Glutamatergic neuron (in vitro differentiated cells): ENCODE measurements at regions not wholly inside any gene's neighbourhood (a gene's known extent, or its start where the extent isn't known, plus 50 kb on each side); places are given as distances from the start of the nearest gene placed in this dataset.
"Not testable (repeated sequence)": the region's sequence is repeated elsewhere in the genome, so short reads cannot be mapped to it uniquely, and the experiment has no call there.

Source experiments
- DNase-seq: peaks from one replicate; pipeline ENCODE4 v3.0.0; 2022
- H3K27ac Mint-ChIP-seq: one replicate; pipeline ENCODE4 v1.8.0; 2020; ENCODE audit warnings: mild to moderate bottlenecking, mixed read lengths, inconsistent platforms; ENCODE audit not compliant: unreplicated experiment
- H3K27me3 Mint-ChIP-seq: one replicate; pipeline ENCODE4 v1.8.0; 2020; ENCODE audit warnings: mild to moderate bottlenecking, moderate library complexity, mixed read lengths, inconsistent platforms; ENCODE audit not compliant: unreplicated experiment
- H3K36me3 Mint-ChIP-seq: one replicate; pipeline ENCODE4 v1.8.0; 2020; ENCODE audit warnings: mild to moderate bottlenecking, mixed read lengths, inconsistent platforms; ENCODE audit not compliant: unreplicated experiment
- H3K4me1 Mint-ChIP-seq: one replicate; pipeline ENCODE4 v1.8.0; 2020; ENCODE audit warnings: mild to moderate bottlenecking, low read depth, mixed read lengths, inconsistent platforms; ENCODE audit not compliant: unreplicated experiment
- H3K4me3 Mint-ChIP-seq: one replicate; pipeline ENCODE4 v1.8.0; 2020; ENCODE audit warnings: mild to moderate bottlenecking, mixed read lengths, inconsistent platforms; ENCODE audit not compliant: unreplicated experiment
- H3K9me3 Mint-ChIP-seq: one replicate; pipeline ENCODE4 v1.8.0; 2020; ENCODE audit warnings: mild to moderate bottlenecking, moderate library complexity, mixed read lengths, inconsistent platforms; ENCODE audit not compliant: unreplicated experiment
- CTCF ChIP-seq: fragments of 200-600 bp; sonication (generic); IDR thresholded peaks from one replicate; pipeline ENCODE4 v1.5.0; 2021; ENCODE audit not compliant: partially characterized antibody, unreplicated experiment

GRCh38 chr9:94479757-94480156 is 75.1 kb upstream of the PCAT7 start:
- no peak overlapping the region for H3K27ac Mint-ChIP-seq
- no peak for DNase-seq
- peaks cover 7% of the 10 kb centered on the region for H3K36me3 Mint-ChIP-seq
- H3K4me1 Mint-ChIP-seq: no peaks in the 10 kb centered on the region
- no peak overlapping the region for H3K4me3 Mint-ChIP-seq
- H3K27me3 Mint-ChIP-seq: no peaks in the 10 kb centered on the region
- peaks cover 2% of the 10 kb centered on the region for H3K9me3 Mint-ChIP-seq
- TF ChIP-seq CTCF: no peak

- no peak for TF ChIP-seq CTCF
- Mint-ChIP-seq H3K36me3 (peaks cover 7% of the 10 kb centered on the region), H3K9me3 (peaks cover 2% of the 10 kb centered on the region), H3K4me1 (no peaks in the 10 kb centered on the region), H3K27me3 (no peaks in the 10 kb centered on the region), H3K4me3 (no peak overlapping the region), H3K27ac (no peak overlapping the region)
- no peak for DNase-seq
These were observed 74.7 kb upstream of the PCAT7 start for GRCh38 chr9:94480205-94480604.

- no peak overlapping the region for H3K4me3 Mint-ChIP-seq
- H3K36me3 Mint-ChIP-seq: peaks cover 7% of the 10 kb centered on the region
- H3K27ac Mint-ChIP-seq: no peak overlapping the region
- no peak for TF ChIP-seq CTCF
- H3K9me3 Mint-ChIP-seq: peaks cover 2% of the 10 kb centered on the region
- H3K27me3 Mint-ChIP-seq: no peaks in the 10 kb centered on the region
- no peak for DNase-seq
- no peaks in the 10 kb centered on the region for H3K4me1 Mint-ChIP-seq
These were observed 72.8 kb upstream of the PCAT7 start for GRCh38 chr9:94482110-94482509.

DNA sequence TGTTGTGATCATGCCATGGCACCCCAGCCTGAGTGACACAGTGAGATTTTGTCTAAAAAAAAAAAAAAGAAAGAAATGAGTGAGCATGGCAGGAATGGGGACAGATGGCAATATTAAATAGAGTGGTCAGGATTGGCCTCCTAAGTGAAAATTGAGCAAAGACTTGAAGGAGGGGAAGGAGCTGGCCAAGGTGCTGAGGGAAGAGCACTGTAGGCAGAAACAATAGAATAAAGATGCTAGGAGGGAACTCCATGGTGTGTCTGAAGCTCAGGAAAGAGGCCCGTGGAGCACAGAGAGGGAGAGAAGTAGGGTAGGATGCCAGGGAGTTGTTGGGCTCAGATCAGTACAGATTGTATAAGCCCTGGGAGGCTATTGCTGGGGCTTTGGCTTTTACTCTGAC is 64.4 kb upstream of the PCAT7 start:
- no peaks in the 10 kb centered on the region for H3K4me1 Mint-ChIP-seq
- H3K36me3 Mint-ChIP-seq: no peaks in the 10 kb centered on the region
- DNase-seq: no peak
- no peak overlapping the region for H3K27ac Mint-ChIP-seq
- H3K4me3 Mint-ChIP-seq: no peak overlapping the region
- H3K9me3 Mint-ChIP-seq: no peaks in the 10 kb centered on the region
- TF ChIP-seq CTCF: no peak
- no peaks in the 10 kb centered on the region for H3K27me3 Mint-ChIP-seq

DNA sequence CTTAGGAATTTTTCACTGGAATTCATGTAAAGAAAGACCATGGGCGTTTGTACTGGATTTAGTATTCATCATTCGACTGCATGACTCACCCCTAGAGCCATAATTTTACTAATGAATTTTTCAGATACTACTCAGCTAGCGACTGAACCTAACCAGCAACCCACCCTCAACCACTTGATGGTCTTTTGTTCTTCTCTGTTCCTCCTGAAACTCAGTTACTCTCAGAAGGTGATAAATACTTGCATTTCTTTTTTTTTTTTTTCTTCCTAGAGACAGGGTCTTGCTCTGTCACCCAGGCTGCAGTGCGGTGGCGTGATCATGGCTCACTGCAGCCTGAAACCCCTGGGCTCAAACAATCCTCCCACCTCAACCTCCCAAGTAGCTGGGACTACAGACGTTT is 62.8 kb upstream of the PCAT7 start:
- H3K4me3 Mint-ChIP-seq, DNase-seq, H3K27me3 Mint-ChIP-seq, H3K36me3 Mint-ChIP-seq, H3K4me1 Mint-ChIP-seq, H3K9me3 Mint-ChIP-seq, H3K27ac Mint-ChIP-seq: not testable (repeated sequence)
